Motor neuron (in vitro differentiated cells): ENCODE measurements at regions not wholly inside any gene's neighbourhood (a gene's known extent, or its start where the extent isn't known, plus 50 kb on each side); places are given as distances from the start of the nearest gene placed in this dataset.
"Not testable (repeated sequence)": the region's sequence is repeated elsewhere in the genome, so short reads cannot be mapped to it uniquely, and the experiment has no call there.

Experiments used
- ATAC-seq, 8 experiments: fragments of 200-7000 bp; cut with Tn5 transposase; replicated peaks in 6 of 8; 2 replicates each; pipeline ENCODE4 v1.8.0; 2021; ENCODE audit warnings: mild to moderate bottlenecking in 8 of 8, moderate library complexity in 8 of 8
- H3K27ac ChIP-seq, 2 donors: fragments of 250-450 bp; sonication (Bioruptor Pico); 2 replicates each; pipeline ENCODE4 v1.9.0; 2021; ENCODE audit warnings: antibody characterized with exemption in 2 of 2, mild to moderate bottlenecking in 2 of 2, moderate library complexity in 1 of 2
- H3K4me1 ChIP-seq, 2 donors: fragments of 250-450 bp; sonication (Bioruptor Pico); replicated peaks in 1 of 2; 2 replicates each; pipeline ENCODE4 v1.6.1; 2021; ENCODE audit warnings: antibody characterized with exemption in 2 of 2, mild to moderate bottlenecking in 2 of 2, moderate library complexity in 1 of 2
- H3K4me3 ChIP-seq, 5 donors: fragments of 250-450 bp; sonication (Bioruptor Pico); 2 replicates each; pipeline ENCODE4 v1.9.0; 2021; ENCODE audit warnings: antibody characterized with exemption in 5 of 5, mild to moderate bottlenecking in 5 of 5, moderate library complexity in 4 of 5
- WGBS, 10 experiments: fragments of 450-650 bp; shearing (Covaris generic); methylation state at CpG; one replicate each; pipeline ENCODE4 v1.0.0; 2022; 5-methylcytosine and 5-hydroxymethylcytosine counted together
- in situ Hi-C, 9 experiments: fragments of 400-800 bp; cut with MboI; loops; one replicate each; pipeline ENCODE4 v1.15.0; 2021; ENCODE audit warnings: low sequenced_read_pairs in 9 of 9, low pct_unique_long_range_greater_than_20kb in 2 of 9; ENCODE audit not compliant: unreplicated experiment in 9 of 9

DNA sequence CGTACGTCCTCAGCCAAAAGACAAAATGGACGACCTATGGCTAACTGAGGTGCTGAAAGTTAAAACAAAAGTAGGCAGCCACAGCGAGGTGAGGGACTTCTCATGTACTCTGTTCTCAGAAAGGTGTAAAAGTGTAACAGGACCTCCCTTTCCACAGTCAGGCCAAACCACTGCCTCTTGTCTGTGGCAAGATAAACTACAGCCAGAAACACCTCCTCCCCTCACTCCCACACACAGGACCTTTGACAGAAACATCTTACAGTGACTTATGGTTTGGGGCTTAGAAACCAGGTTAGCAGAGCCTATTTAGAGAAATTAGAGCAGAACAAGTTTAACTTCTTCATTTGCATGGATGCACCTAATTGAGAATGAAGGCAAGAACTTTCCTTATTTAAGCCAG, 499.1 kb upstream of the GRIN3A start:
- Histone ChIP-seq H3K27ac (no peak overlapping the region), H3K4me3 (no peak overlapping the region), H3K4me1 (no peaks in the 10 kb centered on the region)
- in situ Hi-C loops: no loop called here
- ATAC-seq: no peak
- 0 to 87% (median 11%) methylated on average over 1 to 4 of the region's 4 CpGs; no CpG with 5 or more reads in 3 of the 10 experiments for WGBS, 10 experiments

DNA sequence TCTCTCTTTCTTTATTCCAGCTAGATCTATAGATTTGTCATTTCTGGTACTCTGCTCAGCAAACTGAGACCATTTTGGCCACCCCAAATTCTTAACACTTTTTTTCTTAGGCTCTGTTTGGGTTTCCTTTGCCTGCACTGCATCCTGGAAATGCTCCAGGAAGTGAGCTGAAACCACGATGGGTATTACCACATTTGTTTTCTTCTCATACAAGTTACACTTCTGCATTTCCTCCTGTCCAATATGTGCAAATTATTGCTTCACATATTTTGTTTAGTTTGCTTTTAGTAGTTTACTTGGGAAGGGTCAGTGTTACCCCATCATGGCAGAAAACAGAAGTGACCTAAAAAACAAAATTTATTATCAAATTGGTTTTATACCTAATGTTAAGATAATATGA, 498.6 kb upstream of the GRIN3A start:
- no peak for ATAC-seq
- 0 to 80% (median 50%) methylated on average over 1 of the region's 1 CpG; no CpG with 5 or more reads in 3 of the 10 experiments for WGBS, 10 experiments
- H3K27ac ChIP-seq: no peak overlapping the region
- no peak overlapping the region for H3K4me3 ChIP-seq
- in situ Hi-C loops: no loop called here
- H3K4me1 ChIP-seq: no peaks in the 10 kb centered on the region

DNA sequence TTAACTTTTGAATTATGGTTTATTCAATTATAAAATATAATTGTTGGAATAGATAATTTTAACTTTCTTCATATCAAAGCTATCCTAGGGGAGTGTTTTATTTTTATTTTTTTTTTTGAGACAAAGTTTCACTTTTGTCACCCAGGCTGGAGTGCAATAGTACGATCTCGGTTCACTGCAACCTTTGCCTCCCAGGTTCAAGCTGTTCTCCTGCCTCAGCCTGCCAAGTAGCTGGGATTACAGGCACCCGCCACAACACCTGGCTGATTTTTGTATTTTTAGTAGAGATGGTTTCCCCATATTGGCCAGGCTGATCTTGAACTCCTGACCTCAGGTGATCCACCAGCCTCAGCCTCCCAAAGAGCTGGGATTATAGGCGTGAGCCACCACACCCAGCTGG, 489.0 kb upstream of the GRIN3A start:
- WGBS, 10 experiments: 12 to 100% (median 89%) methylated on average over 1 to 4 of the region's 4 CpGs; no CpG with 5 or more reads in 2 of the 10 experiments
- in situ Hi-C loops, ATAC-seq: not testable (repeated sequence)

DNA sequence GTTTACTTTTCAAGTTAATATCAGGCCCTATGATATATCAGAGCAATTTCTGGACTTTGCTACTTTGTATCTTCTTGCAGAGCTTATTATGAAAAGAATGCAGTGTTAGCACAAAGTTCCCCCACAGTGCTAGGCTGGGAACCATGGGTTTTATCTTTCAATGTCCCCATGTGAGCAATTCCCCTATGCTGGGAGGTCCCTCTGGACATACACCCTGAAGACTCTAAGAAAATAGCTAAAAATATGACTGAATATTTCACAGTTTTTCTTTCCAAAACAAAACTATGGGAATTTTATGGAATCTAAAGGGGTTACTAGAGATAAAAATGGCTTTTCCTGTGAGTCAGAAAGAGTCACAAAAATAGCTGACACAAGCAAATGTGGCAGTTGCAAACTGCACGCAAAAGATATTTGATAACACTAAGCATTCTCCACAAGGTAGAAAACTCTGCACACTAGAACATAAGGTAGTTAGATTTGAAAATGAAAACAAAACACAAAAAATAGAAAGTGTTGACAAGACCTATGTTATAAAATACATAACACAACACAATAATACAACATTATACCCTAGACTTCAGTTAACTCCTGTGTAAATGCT, 487.5 kb upstream of the GRIN3A start:
- no peaks in the 10 kb centered on the region for H3K4me1 ChIP-seq
- ATAC-seq: no peak
- 0 to 100% (median 80%) methylated on average over 1 of the region's 1 CpG; no CpG with 5 or more reads in 3 of the 10 experiments for WGBS, 10 experiments
- no peak overlapping the region for H3K27ac ChIP-seq
- in situ Hi-C loops: no loop called here
- H3K4me3 ChIP-seq: no peak overlapping the region

More for the DNA sequence above, 489.0 kb upstream of the GRIN3A start:
- not testable (repeated sequence) for H3K4me3 ChIP-seq, H3K27ac ChIP-seq, H3K4me1 ChIP-seq

DNA sequence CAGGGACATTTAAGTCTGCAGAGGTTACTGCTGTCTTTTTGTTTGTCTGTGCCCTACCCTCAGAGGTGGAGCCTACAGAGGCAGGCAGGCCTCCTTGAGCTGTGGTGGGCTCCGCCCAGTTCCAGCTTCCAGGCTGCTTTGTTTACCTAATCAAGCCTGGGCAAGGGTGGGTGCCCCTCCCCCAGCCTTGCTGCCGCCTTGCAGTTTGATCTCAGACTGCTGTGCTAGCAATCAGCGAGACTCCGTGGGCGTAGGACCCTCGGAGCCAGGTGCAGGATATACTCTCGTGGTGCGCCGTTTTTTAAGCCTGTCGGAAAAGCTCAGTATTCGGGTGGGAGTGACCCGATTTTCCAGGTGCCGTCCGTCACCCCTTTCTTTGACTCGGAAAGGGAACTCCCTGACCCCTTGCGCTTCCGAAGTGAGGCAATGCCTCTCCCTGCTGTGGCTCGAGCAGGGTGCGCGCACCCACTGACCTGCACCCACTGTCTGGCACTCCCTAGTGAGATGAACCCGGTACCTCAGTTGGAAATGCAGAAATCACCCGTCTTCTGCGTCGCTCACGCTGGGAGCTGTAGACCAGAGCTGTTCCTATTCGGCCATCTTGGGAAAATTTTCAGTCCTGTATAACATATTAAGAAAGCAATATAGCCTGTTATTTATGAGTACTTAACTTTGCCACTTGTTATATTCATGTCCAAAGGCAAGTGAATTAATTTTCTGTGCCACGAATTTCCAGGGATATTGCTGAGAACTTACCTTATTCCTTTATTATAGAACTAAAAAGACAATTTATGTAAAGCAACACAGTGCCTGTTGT, 485.1 kb upstream of the GRIN3A start:
- Histone ChIP-seq H3K27ac (peak overlapping the region in 1 of 2 donors; percentile 63), H3K4me3 (peak overlapping the region in 3 of 5 donors; percentile 25 to 33 (median 26))
- ATAC-seq, in situ Hi-C loops, H3K4me1 ChIP-seq: not testable (repeated sequence)
- WGBS, 10 experiments: 0 to 70% (median 7%) methylated on average over 1 to 10 of the region's 27 CpGs; no CpG with 5 or more reads in 1 of the 10 experiments

DNA sequence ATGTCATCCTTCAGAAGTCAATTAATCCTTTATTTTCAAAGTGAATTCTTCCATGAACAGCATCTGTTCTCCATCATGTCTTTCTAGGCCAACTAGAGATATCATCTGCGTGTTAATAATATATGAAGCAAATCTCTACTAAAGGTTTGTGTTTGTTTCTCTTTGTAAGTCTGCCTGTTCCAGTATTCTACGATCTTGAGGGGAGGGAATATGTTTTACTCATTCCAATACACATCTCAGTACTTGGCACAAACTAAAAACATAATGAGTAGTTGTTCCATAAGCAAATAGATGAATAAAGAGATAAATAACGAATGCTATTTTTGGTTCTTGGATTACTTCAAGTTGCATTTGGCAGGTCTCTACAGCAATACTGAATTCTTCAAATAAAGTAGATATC, 470.7 kb upstream of the GRIN3A start:
- in situ Hi-C loops: no loop called here
- Histone ChIP-seq H3K27ac (no peak overlapping the region), H3K4me3 (no peak overlapping the region), H3K4me1 (no peaks in the 10 kb centered on the region)
- ATAC-seq: no peak
- 0 to 100% (median 33%) methylated on average over 1 to 3 of the region's 3 CpGs; no CpG with 5 or more reads in 2 of the 10 experiments for WGBS, 10 experiments

DNA sequence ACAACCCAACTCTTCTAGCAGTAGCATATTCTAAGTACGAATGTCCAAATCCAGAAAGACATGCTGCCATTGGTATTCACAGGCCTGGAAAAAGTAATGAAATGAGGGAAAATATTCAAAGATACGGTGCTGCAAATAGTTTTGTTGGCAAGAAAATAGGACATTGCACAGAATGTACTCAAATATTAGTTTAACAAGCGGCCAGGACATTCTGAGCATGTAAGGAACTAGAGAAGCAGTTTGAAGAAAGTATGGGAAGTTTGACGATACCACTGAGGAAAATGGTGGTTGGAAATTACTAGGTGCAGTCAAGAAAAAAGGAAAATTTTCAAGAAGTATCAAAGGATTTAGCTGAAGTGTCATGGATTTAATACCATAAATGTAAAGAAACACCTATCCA, 468.0 kb upstream of the GRIN3A start:
- 6 to 100% (median 81%) methylated on average over 2 to 4 of the region's 4 CpGs; no CpG with 5 or more reads in 1 of the 10 experiments for WGBS, 10 experiments
- Histone ChIP-seq H3K4me3 (no peak overlapping the region), H3K27ac (no peak overlapping the region), H3K4me1 (no peaks in the 10 kb centered on the region)
- no peak for ATAC-seq
- in situ Hi-C loops: no loop called here

DNA sequence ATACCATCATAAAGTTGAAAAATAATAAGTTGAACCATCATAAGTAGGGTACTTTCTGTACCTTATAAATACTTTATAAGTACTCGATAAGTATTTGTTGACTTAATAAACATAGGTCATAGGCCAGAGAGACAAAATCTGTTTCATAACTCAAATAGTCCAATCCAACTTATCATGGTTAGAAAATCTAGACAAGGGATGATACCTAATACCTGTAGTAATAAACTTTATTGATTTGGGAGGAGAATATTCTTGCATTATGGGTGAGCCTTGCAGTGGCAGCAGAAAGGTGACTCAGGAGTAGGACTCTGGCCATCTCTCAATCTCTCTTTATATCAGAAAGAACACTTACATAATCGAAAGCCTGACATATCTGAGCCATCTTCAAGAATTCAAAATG, 466.8 kb upstream of the GRIN3A start:
- Histone ChIP-seq H3K27ac (no peak overlapping the region), H3K4me1 (no peaks in the 10 kb centered on the region), H3K4me3 (no peak overlapping the region)
- in situ Hi-C loops: no loop called here
- no peak for ATAC-seq
- WGBS, 10 experiments: 4 to 100% (median 67%) methylated on average over 1 to 2 of the region's 2 CpGs

DNA sequence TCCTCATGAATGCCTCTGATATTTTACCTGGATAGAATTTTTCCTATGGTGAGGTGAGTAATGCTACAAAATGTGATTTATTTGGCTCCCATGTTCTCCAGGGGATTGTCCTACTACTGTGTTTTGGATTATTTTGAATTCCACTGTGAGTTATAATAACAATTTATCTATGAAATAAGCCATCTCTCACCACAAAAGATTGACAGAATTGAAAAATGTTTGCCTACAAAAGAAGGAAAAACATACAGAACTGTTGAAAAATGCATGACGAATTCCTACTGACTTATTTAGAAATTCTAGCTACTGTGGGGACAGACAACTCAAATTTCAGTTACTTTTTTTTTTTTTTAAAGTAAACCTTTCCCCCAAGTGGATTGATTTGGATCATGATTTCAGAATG, 463.7 kb upstream of the GRIN3A start:
- Histone ChIP-seq H3K4me1 (no peaks in the 10 kb centered on the region), H3K27ac (no peak overlapping the region), H3K4me3 (no peak overlapping the region)
- 0 to 100% (median 63%) methylated on average over 1 of the region's 1 CpG; no CpG with 5 or more reads in 1 of the 10 experiments for WGBS, 10 experiments
- in situ Hi-C loops: no loop called here
- no peak for ATAC-seq

DNA sequence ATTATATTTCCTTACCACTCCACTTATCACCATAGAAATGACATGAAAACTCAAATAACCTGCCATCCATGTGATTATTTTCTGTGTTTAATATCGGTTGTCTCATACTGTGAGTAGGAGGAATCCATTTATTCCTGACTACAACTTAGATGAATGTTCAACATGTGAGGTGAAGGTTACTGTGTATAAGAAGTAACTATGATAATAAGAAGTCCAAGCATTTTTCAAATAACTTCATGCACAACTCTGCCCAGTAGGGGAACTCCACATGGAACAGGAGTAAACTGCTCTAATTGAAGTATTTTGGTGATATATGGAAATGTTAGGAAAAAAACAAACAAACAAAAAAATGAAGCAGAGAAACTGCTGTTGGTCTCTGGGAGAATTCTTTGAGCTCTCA, 447.5 kb upstream of the GRIN3A start:
- Histone ChIP-seq H3K4me3 (no peak overlapping the region), H3K4me1 (no peaks in the 10 kb centered on the region), H3K27ac (no peak overlapping the region)
- in situ Hi-C loops: no loop called here
- peak in 1 of 8 experiments; percentile 19 for ATAC-seq
- 0 to 86% (median 20%) methylated on average over 1 of the region's 1 CpG; no CpG with 5 or more reads in 3 of the 10 experiments for WGBS, 10 experiments

DNA sequence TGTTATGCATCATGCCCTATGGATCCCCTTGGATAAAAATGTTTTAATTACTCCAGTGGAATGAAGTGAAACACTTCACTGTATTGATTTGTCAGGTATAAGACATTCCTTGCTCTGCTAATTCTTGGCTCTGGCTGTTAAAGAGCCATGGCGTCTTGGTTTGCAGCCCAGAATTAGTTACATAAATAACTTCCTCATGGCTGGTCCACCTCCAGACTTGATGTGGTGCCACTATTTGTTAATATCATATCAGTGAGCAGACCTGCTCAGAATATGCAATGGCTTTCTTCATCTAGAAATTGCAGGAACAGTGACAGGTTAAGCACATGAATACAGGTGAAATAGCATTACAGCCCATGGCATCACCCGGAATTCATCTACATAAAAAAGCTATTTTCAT, 446.9 kb upstream of the GRIN3A start:
- peak in 1 of 8 experiments; percentile 51 for ATAC-seq
- WGBS, 10 experiments: 0 to 90% (median 53%) methylated on average over 1 to 2 of the region's 2 CpGs; no CpG with 5 or more reads in 4 of the 10 experiments
- Histone ChIP-seq H3K4me1 (no peaks in the 10 kb centered on the region), H3K4me3 (no peak overlapping the region), H3K27ac (no peak overlapping the region)
- in situ Hi-C loops: no loop called here

DNA sequence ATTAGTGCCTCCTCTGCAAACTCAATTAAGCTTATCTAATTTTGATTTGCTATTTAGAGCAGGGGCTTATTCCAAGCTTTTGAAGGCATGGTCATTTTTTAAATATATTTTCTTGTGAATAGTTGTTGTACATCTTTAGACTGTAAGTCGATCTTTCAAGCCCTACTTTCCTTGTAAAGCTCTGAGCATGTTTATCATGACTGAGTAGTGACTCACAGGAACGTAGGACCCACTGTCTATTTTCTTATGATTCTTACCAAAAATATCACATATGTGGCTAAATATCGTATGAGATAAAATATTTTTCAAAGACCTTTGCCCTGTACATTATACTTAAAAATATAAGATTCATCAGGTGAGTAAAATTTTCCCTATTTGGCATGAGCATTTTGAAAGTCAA, 440.4 kb upstream of the GRIN3A start:
- H3K4me3 ChIP-seq: no peak overlapping the region
- WGBS, 10 experiments: 0 to 88% (median 37%) methylated on average over 1 to 3 of the region's 3 CpGs; no CpG with 5 or more reads in 1 of the 10 experiments
- in situ Hi-C loops: no loop called here
- no peak for ATAC-seq
- no peaks in the 10 kb centered on the region for H3K4me1 ChIP-seq
- H3K27ac ChIP-seq: no peak overlapping the region

DNA sequence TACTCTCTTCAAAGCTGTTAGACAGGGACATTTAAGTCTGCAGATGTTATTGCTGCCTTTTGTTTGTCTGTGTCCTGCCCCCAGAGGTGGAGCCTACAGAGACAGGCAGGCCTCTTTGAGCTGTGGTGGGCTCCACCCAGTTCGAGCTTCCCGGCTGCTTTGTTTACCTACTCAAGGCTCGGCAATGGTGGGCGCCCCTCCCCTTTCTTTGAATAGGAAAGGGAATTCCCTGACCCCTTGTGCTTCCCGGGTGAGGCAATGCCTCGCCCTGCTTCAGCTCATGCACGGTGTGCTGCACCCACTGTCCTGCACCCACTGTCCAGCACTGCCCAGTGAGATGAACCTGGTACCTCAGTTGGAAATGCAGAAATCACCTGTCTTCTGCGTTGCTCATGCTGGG, 435.8 kb upstream of the GRIN3A start:
- in situ Hi-C loops, H3K4me1 ChIP-seq, H3K4me3 ChIP-seq, ATAC-seq, H3K27ac ChIP-seq: not testable (repeated sequence)
- 20 to 100% (median 77%) methylated on average over 1 to 5 of the region's 8 CpGs; no CpG with 5 or more reads in 3 of the 10 experiments for WGBS, 10 experiments
